ENCODE measurements at regions not wholly inside any gene's neighbourhood (a gene's known extent, or its start where the extent isn't known, plus 50 kb on each side); places are given as distances from the start of the nearest gene placed in this dataset.

DNA sequence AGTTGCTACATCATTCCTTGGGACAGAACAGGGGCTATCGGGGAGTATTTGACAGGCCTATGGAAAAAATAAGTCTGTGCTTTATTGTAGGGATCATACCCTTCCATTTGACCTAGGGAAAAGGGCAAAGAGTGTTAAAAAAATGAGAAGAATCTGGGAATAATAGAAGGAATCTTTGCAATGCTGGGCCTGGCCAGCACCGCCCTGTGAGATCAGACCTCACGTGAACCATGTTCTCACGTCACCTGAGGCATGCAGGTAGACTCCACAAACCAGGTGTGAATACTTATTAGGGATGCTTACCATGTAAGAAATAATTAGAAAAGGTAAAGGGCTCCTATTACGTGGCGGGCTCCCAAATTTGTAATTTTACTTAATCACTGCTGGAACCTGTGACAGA is 177.5 kb upstream of the GATA6 start:
- no peak for DNase-seq (ENCODE audit: low read depth in 4 of 4, low spot score in 2 of 4)

- no peak for DNase-seq (ENCODE audit: low read depth in 4 of 4, low spot score in 2 of 4)
These were observed 173.0 kb upstream of the GATA6 start for GRCh38 chr18:21996351-21996826.

DNA sequence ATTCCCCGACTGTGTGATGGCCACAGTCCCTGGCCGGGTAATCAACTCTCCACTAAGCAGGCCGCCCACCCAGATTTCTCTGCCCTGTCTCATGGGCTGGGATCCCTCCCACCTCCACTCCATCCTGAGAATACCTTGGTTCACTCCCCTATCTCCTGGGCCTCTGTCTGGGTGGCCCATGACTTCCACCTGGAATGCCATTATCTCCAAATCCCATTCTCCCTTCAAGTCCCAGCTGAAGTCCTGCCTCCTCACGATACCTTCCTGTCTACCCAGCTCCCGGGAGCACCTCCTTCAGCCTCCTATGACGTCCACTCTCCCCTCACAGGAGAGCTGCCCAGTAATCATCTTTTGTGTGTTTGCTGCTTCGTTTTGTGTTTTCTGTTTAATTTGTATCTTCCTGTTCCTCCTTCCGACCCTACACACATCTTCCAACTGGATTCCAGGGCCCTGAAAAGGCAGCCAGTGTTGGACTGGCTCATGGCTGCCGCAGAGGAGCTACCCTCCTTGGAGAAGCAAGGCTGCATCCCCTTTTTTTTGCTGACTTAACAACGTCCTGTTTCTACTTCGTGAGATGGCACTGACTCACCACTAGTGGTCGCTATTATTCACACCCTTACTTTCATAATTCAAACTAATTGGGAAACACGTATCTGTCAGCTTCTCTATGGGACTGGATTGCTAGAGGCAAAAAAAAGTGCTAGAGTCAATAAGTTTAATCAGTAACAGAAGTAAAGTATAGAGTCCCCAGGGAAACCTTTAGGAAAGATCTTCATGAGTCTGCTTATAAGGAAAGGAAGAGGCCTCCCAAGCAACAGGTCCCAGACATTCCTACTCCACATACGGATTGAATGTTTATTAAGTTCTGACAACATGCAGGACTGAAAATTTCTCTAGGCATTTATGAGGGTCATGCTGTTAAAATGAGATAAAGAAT is 171.9 kb upstream of the GATA6 start:
- DNase-seq (ENCODE audit: low read depth in 4 of 4, low spot score in 2 of 4), result peak in 1 of 4 donors; percentile 11

DNA sequence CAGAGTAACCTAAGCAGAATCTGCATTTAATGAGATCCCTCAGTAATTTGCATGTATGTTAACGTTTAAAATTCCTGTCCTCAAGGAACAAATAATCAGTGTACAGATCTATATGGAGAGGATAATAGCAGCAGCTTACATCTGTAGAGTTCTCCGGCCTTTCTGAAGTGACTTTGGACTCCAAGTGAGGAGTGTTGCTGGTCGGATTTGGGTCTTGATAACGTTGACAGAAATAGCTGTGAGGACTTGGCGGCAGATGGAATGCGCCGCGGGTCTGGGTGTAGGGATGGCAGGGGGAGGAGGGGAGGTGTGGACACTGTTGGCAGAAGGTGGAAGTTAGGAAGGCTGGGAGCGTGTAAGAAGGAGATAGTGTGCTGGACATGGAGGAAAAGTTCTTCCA is 170.9 kb upstream of the GATA6 start:
- no peak for DNase-seq (ENCODE audit: low read depth in 4 of 4, low spot score in 2 of 4)

GRCh38 chr18:22001912-22002487 is 167.4 kb upstream of the GATA6 start:
- DNase-seq (ENCODE audit: low read depth in 4 of 4, low spot score in 2 of 4), result no peak

DNA sequence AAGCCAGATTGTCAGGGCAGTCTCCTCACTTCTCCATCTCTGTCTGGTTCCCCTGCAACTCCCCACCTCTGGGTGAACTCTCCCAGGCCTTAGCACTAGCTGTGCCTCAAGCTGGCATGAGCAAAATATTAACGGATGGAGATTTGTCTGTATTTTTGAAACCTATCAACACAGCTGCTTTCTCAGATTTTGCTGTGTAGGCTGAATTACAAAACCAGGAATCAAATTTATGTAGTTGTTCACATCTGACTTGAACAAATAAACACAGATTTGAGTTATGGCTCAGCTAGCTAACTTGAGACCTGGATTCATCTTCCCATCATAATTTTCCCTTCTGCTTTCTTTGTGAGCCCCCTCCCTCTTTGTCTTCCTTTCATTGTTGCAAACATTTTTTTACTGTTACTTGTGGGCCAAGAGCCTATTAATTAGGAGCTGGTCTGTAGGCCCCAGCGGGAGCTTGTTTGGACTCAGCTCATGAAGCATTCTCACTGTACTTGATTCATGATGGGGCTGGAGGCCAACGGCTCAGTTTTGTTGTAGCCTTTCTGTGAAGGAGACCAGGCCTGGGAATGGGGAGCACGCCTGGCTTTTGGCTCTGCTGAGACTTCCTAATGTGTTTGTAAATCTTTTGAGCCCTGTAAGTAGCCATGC is 164.1 kb upstream of the GATA6 start:
- peak; percentile 37 to 76 (median 72) for DNase-seq (ENCODE audit: low read depth in 4 of 4, low spot score in 2 of 4)

- no peak for DNase-seq (ENCODE audit: low read depth in 4 of 4, low spot score in 2 of 4)
These were observed 162.9 kb upstream of the GATA6 start for GRCh38 chr18:22006458-22006857.

DNA sequence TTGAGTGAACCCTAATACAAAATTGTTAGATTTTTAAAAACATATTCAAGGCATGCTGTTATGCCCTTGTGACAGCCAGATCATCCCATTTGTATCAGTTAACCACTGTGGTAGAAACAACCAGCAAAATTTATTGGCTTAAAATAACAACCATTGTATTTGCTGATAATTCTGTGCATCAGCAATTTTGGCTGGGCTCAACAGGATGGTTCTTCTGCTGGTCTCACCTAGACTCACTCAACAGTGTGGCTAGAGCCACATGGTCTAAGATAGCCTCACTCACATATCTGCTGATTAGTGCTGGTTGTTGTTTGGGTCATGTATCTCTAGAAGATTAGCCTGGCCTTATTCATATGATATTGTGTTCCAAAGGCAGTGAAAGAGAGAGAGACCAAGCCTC is 160.1 kb upstream of the GATA6 start:
- DNase-seq (ENCODE audit: low read depth in 4 of 4, low spot score in 2 of 4), result no peak

DNA sequence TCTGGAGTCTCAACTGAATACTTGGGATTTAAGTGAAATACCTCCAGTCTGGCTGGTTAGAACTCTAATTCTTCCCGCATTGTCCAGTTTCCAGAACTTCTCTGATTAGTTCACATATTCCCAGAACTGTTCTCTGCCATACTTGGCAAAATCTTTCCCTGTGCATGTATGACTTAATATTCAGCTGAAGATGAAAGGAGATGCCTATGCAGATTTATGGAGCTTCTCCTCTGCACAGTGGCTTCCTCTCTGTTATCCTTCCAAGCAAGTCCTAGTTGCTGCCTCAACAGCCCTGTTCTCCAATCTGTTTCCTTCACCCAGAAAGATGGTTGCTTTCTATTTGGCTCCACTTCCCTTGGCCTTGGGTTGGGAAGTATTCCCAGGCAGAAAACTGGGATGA is 155.4 kb upstream of the GATA6 start:
- no peak for DNase-seq (ENCODE audit: low read depth in 4 of 4, low spot score in 2 of 4)

DNA sequence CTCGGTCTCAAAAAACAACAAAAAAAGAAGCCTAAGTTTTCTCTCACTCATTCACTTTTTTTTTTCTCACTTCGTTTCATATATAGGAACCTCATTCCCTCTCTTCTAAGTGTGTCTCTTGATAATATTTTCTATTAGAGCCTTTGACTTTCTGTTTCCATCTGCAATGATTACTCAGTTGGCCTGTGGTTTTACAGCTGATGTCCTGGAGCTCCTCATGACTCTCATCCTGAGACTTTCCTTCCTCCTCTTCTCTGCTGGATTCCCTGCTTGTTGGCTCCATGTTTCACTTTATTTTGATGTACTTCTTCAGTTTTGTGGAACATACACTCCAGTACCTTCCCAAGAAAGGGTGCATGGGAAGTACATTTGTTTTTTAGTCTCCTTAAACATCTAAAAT is 154.2 kb upstream of the GATA6 start:
- DNase-seq (ENCODE audit: low read depth in 4 of 4, low spot score in 2 of 4), result no peak

- no peak for DNase-seq (ENCODE audit: low read depth in 4 of 4, low spot score in 2 of 4)
These were observed 151.0 kb upstream of the GATA6 start for GRCh38 chr18:22018366-22018765.

DNA sequence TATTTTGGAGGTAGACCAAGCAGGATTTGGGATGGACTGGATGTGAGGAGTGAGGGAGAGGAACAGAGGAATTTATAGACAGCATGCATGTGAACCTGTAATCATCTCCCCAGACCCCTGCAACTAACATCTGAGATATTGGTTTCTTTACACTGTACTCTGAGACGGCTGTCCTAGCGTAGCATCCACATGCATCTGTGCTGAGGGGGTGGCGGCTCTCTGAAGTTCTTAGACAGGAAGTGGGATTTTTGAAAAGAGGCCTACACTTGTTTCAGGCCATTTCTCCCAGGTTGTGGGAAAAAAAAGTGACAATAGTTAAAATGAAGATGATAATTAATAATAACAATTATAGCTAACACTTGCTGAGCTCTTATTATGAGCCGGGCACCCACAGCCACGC is 150.2 kb upstream of the GATA6 start:
- no peak for DNase-seq (ENCODE audit: low read depth in 4 of 4, low spot score in 2 of 4)

- DNase-seq (ENCODE audit: low read depth in 4 of 4, low spot score in 2 of 4), result no peak
These were observed 149.1 kb upstream of the GATA6 start for GRCh38 chr18:22020127-22020866.

DNA sequence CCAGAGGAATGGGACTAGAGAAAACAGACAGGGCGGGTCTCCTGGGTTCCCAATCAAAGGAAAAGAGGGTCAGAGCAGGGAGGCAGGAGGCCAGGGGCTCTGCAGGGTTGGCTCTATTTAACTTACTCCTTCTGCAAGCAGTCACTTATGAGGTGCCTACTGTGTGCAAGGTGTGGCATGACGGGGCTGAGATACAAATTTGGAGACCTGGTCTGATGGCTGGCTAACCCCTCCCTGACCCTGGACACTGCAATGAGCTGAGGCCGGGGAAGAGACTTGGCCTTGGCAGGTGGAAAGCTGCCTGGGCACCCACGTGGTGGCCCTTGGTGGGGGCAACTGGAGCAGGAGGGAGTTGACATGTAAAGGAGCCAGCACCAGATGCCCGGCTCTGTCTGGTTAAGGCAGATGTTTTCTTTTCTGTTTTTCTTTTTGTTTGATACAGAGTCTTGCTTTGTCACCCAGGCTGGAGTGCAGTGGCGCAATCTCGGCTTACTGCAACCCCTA is 148.5 kb upstream of the GATA6 start:
- no peak for DNase-seq (ENCODE audit: low read depth in 4 of 4, low spot score in 2 of 4)

DNA sequence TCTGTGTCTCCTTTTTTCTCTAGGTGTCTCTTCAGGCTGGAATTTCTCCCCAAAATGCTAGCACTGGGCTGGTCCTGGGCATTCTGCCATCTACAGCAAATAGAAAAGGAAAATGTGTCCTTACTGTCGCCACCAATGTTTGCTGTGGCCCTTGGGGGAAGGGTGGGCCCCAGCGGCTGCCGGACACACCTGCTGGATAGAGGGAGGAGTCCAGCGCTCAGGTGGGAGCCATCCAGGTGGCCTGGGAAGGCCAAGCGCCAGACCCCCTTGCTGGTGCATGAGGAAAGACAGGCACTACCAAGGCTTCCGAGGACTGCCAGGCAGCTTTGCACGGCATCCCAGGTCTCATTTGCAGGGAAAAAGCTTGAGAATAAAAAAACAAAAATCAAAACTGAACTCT is 147.7 kb upstream of the GATA6 start:
- no peak for DNase-seq (ENCODE audit: low read depth in 4 of 4, low spot score in 2 of 4)

DNA sequence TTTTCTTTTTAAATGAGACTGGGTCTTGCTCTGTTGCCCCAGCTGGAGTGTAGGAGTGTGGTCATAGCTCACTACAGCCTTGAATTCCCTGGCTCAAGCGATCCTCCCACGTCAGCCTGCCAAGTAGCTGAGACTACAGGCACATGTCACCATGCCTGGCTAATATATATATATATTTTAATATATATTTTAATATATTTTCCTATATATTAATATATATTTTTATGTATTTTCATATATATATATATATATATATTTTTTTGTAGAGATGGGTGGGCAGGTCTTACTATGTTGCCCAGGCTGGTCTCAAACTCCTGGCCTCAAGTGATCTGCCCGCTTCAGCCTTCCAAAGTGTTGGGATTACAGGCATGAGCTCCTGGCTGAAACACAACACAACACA is 144.5 kb upstream of the GATA6 start:
- no peak for DNase-seq (ENCODE audit: low read depth in 4 of 4, low spot score in 2 of 4)

DNA sequence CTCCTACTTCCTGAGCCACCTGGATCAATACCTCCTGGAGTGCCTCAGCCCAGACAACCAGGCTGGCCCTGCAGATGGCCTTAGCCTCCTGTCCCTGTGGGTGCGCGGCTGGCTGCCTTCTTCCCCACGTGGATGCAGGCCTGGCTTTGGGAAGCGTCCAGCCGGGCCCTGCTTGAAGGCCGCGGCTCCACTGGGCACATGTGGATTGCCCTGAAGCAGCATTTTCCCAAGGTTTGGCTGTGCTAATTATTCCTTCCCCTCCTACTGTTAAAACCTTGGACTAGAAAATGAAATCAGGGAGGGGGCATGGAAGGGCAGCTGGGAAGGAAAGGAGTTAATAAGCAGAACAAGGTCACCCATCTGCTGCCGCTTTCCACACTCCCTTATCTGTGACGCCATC is 143.0 kb upstream of the GATA6 start:
- no peak for DNase-seq (ENCODE audit: low read depth in 4 of 4, low spot score in 2 of 4)

DNA sequence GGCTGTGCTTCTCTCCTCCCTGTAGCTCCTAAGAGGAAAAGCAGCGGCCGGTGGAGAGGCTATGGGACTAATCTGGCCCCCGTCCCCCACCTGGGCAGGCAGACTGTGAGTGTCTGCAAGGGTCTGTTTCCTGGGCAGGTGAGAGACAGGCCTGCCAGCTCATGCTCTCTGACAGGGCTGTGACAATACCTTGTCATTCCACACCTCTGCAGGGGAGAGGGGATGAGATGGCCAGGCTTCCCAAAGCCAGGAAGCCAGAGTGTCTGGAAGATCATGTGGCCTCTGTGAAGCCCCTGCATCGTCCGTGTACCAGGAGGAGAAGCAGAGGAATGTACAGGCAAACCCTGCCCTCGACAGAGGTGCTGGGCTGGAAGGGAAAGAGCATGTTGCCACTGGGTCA is 142.5 kb upstream of the GATA6 start:
- no peak for DNase-seq (ENCODE audit: low read depth in 4 of 4, low spot score in 2 of 4)

DNA sequence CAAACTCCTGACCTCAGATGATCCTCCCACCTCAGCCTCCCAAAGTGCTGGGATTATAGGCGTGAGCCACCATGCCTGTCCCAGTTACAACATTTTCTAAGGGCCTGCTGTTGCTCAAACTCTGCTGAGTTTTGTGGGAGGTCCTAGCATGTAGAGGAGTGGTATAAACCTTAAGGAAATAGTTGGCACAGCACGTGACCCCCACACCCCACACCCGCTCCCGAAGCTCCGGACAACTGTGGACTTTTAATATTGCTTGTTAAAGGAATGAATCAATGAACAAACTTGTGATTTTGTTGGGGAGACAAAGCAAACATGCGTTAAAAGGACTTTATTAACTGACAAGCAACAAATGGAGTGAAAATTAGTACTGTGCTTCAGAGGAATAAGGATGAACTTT is 137.8 kb upstream of the GATA6 start:
- DNase-seq (ENCODE audit: low read depth in 4 of 4, low spot score in 2 of 4), result no peak

GRCh38 chr18:22032392-22032961 is 136.9 kb upstream of the GATA6 start:
- no peak for DNase-seq (ENCODE audit: low read depth in 4 of 4, low spot score in 2 of 4)
